ENCODE measurements at regions not wholly inside any gene's neighbourhood (a gene's known extent, or its start where the extent isn't known, plus 50 kb on each side); places are given as distances from the start of the nearest gene placed in this dataset.

DNA sequence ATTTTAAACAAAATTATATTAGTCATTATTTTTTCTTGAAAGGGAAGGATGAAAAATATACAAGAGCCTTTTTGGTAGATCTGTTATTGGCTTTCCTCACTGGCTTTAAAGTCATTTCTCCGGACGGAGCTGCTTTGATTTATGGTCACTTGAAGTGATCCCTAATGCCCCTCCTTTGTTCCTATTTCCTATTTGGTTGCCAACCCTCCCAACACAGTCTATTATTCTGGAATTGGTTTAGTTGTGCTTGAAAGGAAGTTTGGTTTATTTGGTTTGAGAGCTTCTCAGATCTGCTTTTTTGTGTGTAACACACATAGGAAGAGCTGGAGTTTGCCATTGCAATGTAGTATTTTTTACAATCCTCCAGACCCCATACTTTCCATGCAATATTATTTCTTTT is 347.9 kb downstream of the RFPL4B start:
- Histone ChIP-seq H3K36me3 (no peaks in the 10 kb centered on the region), H3K4me3 (ENCODE audit: low read depth, low read length) (no peak overlapping the region), H3K9me3 (no peaks in the 10 kb centered on the region), H3K27me3 (no peaks in the 10 kb centered on the region), H3K4me1 (no peaks in the 10 kb centered on the region)
- DNase-seq: no peak
- TF ChIP-seq, protein P1, sequence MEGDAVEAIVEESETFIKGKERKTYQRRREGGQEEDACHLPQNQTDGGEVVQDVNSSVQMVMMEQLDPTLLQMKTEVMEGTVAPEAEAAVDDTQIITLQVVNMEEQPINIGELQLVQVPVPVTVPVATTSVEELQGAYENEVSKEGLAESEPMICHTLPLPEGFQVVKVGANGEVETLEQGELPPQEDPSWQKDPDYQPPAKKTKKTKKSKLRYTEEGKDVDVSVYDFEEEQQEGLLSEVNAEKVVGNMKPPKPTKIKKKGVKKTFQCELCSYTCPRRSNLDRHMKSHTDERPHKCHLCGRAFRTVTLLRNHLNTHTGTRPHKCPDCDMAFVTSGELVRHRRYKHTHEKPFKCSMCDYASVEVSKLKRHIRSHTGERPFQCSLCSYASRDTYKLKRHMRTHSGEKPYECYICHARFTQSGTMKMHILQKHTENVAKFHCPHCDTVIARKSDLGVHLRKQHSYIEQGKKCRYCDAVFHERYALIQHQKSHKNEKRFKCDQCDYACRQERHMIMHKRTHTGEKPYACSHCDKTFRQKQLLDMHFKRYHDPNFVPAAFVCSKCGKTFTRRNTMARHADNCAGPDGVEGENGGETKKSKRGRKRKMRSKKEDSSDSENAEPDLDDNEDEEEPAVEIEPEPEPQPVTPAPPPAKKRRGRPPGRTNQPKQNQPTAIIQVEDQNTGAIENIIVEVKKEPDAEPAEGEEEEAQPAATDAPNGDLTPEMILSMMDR (IDR thresholded peaks at IDR 0.05; ENCODE audit: low read depth, low read length): no peak

DNA sequence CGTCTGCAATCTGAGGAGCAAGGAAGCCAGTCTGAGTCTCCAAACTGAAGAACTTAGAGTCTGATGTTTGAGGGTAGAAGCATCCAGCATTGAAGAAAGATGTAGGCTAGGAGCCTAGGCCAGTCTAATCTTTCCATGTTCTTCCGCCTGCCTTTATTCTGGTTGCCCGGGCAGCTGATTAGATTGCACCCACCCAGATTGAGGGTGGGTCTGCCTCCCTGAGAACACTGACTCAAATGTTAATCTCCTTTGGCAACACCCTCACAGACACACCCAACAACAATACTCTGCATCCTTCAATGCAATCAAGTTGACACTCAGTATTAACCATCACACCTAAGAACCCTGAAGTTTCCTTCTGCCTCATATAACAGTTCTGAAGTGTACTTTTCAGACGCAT is 350.1 kb downstream of the RFPL4B start:
- no peaks in the 10 kb centered on the region for H3K9me3 ChIP-seq
- DNase-seq: no peak
- H3K27me3 ChIP-seq: no peaks in the 10 kb centered on the region
- TF ChIP-seq, protein P1 (IDR thresholded peaks at IDR 0.05; ENCODE audit: low read depth, low read length): no peak
- H3K4me3 ChIP-seq (ENCODE audit: low read depth, low read length): no peak overlapping the region
- no peaks in the 10 kb centered on the region for H3K36me3 ChIP-seq
- H3K4me1 ChIP-seq: no peaks in the 10 kb centered on the region

DNA sequence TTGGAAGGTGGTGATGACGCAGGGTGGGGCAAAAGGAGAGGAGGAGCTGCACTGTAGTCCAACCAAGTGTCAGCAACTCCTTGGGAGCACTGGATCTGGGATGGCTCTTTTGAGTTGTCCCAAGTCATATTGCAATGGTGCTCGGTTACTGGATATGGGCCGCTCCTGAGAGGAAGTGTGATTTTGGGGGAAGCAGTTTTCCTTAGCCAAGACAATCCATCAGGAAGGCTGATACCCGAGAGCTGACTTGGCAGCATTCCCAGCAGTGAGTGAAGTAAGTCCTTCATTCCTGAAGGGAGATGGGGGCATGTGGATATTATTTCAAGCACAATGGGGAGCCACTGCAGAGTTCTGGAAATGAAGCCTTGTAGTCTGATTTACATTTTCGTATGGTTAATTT is 354.1 kb downstream of the RFPL4B start:
- H3K4me1 ChIP-seq: no peaks in the 10 kb centered on the region
- H3K4me3 ChIP-seq (ENCODE audit: low read depth, low read length): no peak overlapping the region
- no peaks in the 10 kb centered on the region for H3K27me3 ChIP-seq
- DNase-seq: peak; percentile 10
- TF ChIP-seq, protein P1 (IDR thresholded peaks at IDR 0.05; ENCODE audit: low read depth, low read length): no peak
- no peaks in the 10 kb centered on the region for H3K9me3 ChIP-seq
- H3K36me3 ChIP-seq: no peaks in the 10 kb centered on the region

DNA sequence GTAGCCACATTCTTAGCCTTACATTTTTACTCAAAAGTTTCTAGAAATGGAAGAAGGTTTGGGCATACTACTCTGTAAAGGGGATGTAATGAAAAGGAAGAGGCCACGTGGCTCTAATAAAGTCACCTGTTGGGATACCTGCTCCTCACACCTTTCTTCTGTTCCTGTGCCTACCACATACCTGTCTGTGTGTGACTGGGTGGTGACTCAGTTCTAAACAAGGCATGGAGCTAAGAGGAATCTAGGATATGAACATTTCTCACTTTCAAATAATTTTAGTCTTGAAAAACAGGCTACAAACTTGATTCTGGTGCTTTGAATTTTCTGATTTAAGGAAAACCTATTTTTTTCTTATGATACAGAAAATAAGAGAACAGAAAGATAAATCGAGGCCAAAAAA is 363.6 kb downstream of the RFPL4B start:
- TF ChIP-seq, protein P1 (IDR thresholded peaks at IDR 0.05; ENCODE audit: low read depth, low read length): no peak
- Histone ChIP-seq H3K9me3 (no peaks in the 10 kb centered on the region), H3K36me3 (no peaks in the 10 kb centered on the region), H3K4me1 (no peaks in the 10 kb centered on the region), H3K27me3 (no peaks in the 10 kb centered on the region), H3K4me3 (ENCODE audit: low read depth, low read length) (no peak overlapping the region)
- no peak for DNase-seq

DNA sequence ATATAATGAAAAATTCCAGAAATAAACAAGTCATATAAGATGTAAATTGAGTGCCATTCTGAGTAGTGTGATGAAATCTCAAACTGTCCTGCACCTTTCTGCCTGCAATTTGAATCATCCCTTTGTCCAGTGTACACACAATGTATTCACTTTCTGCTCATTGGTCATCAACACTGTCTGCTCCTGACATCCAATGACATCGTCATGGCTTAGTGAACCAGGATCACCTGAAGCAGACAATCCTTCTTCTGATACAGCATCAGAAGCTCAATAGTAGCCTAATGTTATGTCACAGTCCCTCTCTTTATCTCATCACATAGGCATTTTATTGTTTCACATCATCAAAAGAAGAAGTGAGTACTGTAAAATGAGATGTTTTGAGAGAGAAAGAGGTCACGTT is 366.3 kb downstream of the RFPL4B start:
- TF ChIP-seq, protein P1 (IDR thresholded peaks at IDR 0.05; ENCODE audit: low read depth, low read length): no peak

DNA sequence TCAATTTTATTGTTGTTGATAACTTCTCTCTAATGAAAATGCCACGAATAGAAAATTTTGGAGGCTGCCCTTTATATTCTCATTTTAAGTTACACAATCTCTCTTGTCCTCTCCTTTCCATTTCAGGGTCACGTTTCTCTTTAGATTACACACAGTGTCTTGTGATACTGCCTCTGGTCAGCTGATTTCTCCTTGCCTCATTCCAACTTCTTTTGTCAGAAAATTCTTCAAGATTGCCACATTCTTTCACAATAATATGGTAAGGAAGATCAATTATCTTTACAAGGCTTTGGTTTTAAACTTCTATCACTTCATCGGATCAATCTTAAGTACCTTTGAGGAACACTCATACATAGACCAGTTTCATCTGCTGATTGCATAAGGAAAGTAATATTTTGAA is 370.3 kb downstream of the RFPL4B start:
- DNase-seq: no peak
- Histone ChIP-seq H3K4me1 (no peaks in the 10 kb centered on the region), H3K4me3 (ENCODE audit: low read depth, low read length) (no peak overlapping the region), H3K36me3 (no peaks in the 10 kb centered on the region), H3K9me3 (no peaks in the 10 kb centered on the region), H3K27me3 (no peaks in the 10 kb centered on the region)
- TF ChIP-seq, protein P1 (IDR thresholded peaks at IDR 0.05; ENCODE audit: low read depth, low read length): no peak

More for the DNA sequence above, 366.3 kb downstream of the RFPL4B start:
- Histone ChIP-seq H3K9me3 (no peaks in the 10 kb centered on the region), H3K4me1 (no peaks in the 10 kb centered on the region), H3K4me3 (ENCODE audit: low read depth, low read length) (no peak overlapping the region), H3K27me3 (no peaks in the 10 kb centered on the region), H3K36me3 (no peaks in the 10 kb centered on the region)
- DNase-seq: no peak
